ENCODE measurements at regions not wholly inside any gene's neighbourhood (a gene's known extent, or its start where the extent isn't known, plus 50 kb on each side); places are given as distances from the start of the nearest gene placed in this dataset.

- no peak for TF ChIP-seq POLR2A (IDR thresholded peaks at IDR 0.05; ENCODE audit: low read length)
- TF ChIP-seq GATA1 (IDR thresholded peaks at IDR 0.05; ENCODE audit: low read depth, low read length), result no peak
Observed at GRCh38 chr1:70907563-70908310, 139.9 kb downstream of the PTGER3 start.

All from erythroblast (primary cell).